SK-N-SH (cell line): ENCODE measurements at regions not wholly inside any gene's neighbourhood (a gene's known extent, or its start where the extent isn't known, plus 50 kb on each side); places are given as distances from the start of the nearest gene placed in this dataset.

ENCODE experiments used
- CTCF ChIA-PET: fragments of 300-600, 350-600 bp; formaldehyde crosslinking; extraction: SDS; loops from one replicate; lab custom pipeline; 2021; lab: Yijun Ruan, JAX
- POLR2A ChIA-PET: fragments of 350-600 bp; sonication (Branson Sonifier 250); formaldehyde crosslinking; extraction: SDS; loops from one replicate; lab custom pipeline; 2020; ENCODE audit warnings: antibody characterized with exemption, inconsistent platforms; lab: Yijun Ruan, JAX
- DNase-seq: peaks from one replicate; pipeline ENCODE4 v3.0.0; 2012
- H2AFZ ChIP-seq: fragments of 200-600 bp; sonication (generic); 2 replicates; pipeline ENCODE4 v1.8.1; 2016; ENCODE audit warnings: antibody characterized with exemption, mild to moderate bottlenecking, low read depth
- H3F3A ChIP-seq: fragments of 200-600 bp; sonication (generic); replicated peaks from 2 replicates; pipeline ENCODE3; 2016; ENCODE audit warnings: antibody characterized with exemption, mild to moderate bottlenecking; ENCODE audit not compliant: insufficient read depth
- H3K27ac ChIP-seq, 2 experiments: fragments of 200-500 bp in 1 of 2; fragments of 200-600 bp in 1 of 2; sonication (Bioruptor generic) in 1 of 2; sonication (generic), shearing (Covaris generic) in 1 of 2; 2 replicates each; pipeline versions ENCODE4 v1.5.1 to v1.6.1; 2014 to 2016; ENCODE audit warnings: low read depth in 2 of 2, inconsistent platforms in 1 of 2, low read length in 1 of 2, mild to moderate bottlenecking in 1 of 2, mixed read lengths in 1 of 2
- H3K27me3 ChIP-seq: fragments of 200-600 bp; sonication (generic), shearing (Covaris generic); 2 replicates; pipeline ENCODE4 v1.6.1; 2016; ENCODE audit warnings: mixed run types; ENCODE audit not compliant: insufficient read depth
- H3K36me3 ChIP-seq, 2 experiments: fragments of 200-500 bp in 1 of 2; fragments of 200-600 bp in 1 of 2; sonication (Bioruptor generic) in 1 of 2; sonication (generic) in 1 of 2; replicated peaks in 1 of 2; 2 replicates each; pipeline versions ENCODE3 to v1.5.1; 2014 to 2016; ENCODE audit warnings: low read length in 1 of 2, mild to moderate bottlenecking in 1 of 2; ENCODE audit not compliant: insufficient read depth in 2 of 2, control insufficient read depth in 1 of 2
- H3K4me1 ChIP-seq, 2 experiments: fragments of 200-500 bp in 1 of 2; fragments of 200-600 bp in 1 of 2; sonication (Bioruptor generic) in 1 of 2; sonication (generic), shearing (Covaris generic) in 1 of 2; 2 replicates each; pipeline versions ENCODE4 v1.5.1 to v1.6.1; 2014 to 2016; ENCODE audit warnings: low read depth in 1 of 2, low read length in 1 of 2, mixed run types in 1 of 2; ENCODE audit not compliant: insufficient read depth in 2 of 2, control insufficient read depth in 1 of 2
- H3K4me2 ChIP-seq: fragments of 200-600 bp; sonication (generic), shearing (Covaris generic); 2 replicates; pipeline ENCODE4 v1.6.1; 2017; ENCODE audit warnings: mixed run types
- H3K4me3 ChIP-seq, 2 experiments: fragments of 200-500 bp in 1 of 2; fragments of 200-600 bp in 1 of 2; sonication (Bioruptor generic) in 1 of 2; sonication (generic), shearing (Covaris generic) in 1 of 2; 2 replicates each; pipeline versions ENCODE4 v1.5.1 to v1.8.1; 2014 to 2016; ENCODE audit warnings: low read depth in 2 of 2, inconsistent platforms in 1 of 2, low read length in 1 of 2, mild to moderate bottlenecking in 1 of 2, mixed read lengths in 1 of 2, moderate library complexity in 1 of 2
- H3K79me2 ChIP-seq: fragments of 200-600 bp; sonication (generic); 2 replicates; pipeline ENCODE4 v1.8.1; 2017; ENCODE audit warnings: mild to moderate bottlenecking; ENCODE audit not compliant: insufficient read depth
- H3K9ac ChIP-seq: fragments of 200-600 bp; sonication (generic); 2 replicates; pipeline ENCODE4 v1.6.1; 2017; ENCODE audit warnings: mixed run types
- H3K9me2 ChIP-seq: fragments of 200-600 bp; sonication (generic); 2 replicates; pipeline ENCODE4 v1.6.1; 2017; ENCODE audit warnings: mixed run types
- H3K9me3 ChIP-seq: fragments of 200-600 bp; sonication (generic); 2 replicates; pipeline ENCODE4 v1.6.1; 2017; ENCODE audit warnings: mixed run types, mild to moderate bottlenecking, moderate library complexity
- H4K20me1 ChIP-seq: fragments of 200-600 bp; sonication (generic); 2 replicates; pipeline ENCODE4 v1.6.1; 2017; ENCODE audit warnings: mild to moderate bottlenecking, mixed run types; ENCODE audit not compliant: insufficient read depth
- CHD2 ChIP-seq: fragments of 150-350 bp; IDR thresholded peaks from 2 replicates; pipeline ENCODE4 v1.6.1; 2018; ENCODE audit warnings: low read length; ENCODE audit not compliant: partially characterized antibody
- EP300 ChIP-seq, 2 experiments: IDR thresholded peaks; 2 replicates each; pipeline versions ENCODE4 v1.4.0 to v1.6.1; 2012; ENCODE audit warnings: borderline replicate concordance in 1 of 2, low read depth in 1 of 2, low read length in 1 of 2
- FOXJ3 ChIP-seq: sonication (generic); formaldehyde crosslinking; IDR thresholded peaks from 2 replicates; pipeline ENCODE4 v1.5.1; 2020; ENCODE audit warnings: mild to moderate bottlenecking, missing genetic modification reagents
- GATA2 ChIP-seq: sonication (generic); formaldehyde crosslinking; IDR thresholded peaks from 2 replicates; pipeline ENCODE4 v1.5.0; 2020; ENCODE audit warnings: mild to moderate bottlenecking, missing genetic modification reagents
- JUND ChIP-seq: IDR thresholded peaks from 2 replicates; pipeline ENCODE4 v1.4.0; 2012
- NFIC ChIP-seq: IDR thresholded peaks from 2 replicates; pipeline ENCODE4 v1.4.0; 2012; ENCODE audit warnings: borderline replicate concordance
- PBX3 ChIP-seq: IDR thresholded peaks from 2 replicates; pipeline ENCODE4; 2012
- POLR2AphosphoS5 ChIP-seq: IDR thresholded peaks from 2 replicates; pipeline ENCODE4 v1.6.1; 2012; ENCODE audit warnings: low read depth, low read length
- RAD21 ChIP-seq: IDR thresholded peaks from 2 replicates; pipeline ENCODE4 v1.6.1; 2012; ENCODE audit warnings: mild to moderate bottlenecking, low read length
- TCF12 ChIP-seq: IDR thresholded peaks from 2 replicates; pipeline ENCODE4 v1.4.0; 2012
- WGBS: methylation state at CpG from one replicate; pipeline ENCODE4 v1.1.6; 2017; ENCODE audit warnings: low lambda C conversion rate; 5-methylcytosine and 5-hydroxymethylcytosine counted together
- TF ChIP-seq, protein P1 (sequence below): IDR thresholded peaks from 2 replicates; pipeline ENCODE4 v1.4.0; 2012; ENCODE audit warnings: low read depth, borderline replicate concordance

DNA sequence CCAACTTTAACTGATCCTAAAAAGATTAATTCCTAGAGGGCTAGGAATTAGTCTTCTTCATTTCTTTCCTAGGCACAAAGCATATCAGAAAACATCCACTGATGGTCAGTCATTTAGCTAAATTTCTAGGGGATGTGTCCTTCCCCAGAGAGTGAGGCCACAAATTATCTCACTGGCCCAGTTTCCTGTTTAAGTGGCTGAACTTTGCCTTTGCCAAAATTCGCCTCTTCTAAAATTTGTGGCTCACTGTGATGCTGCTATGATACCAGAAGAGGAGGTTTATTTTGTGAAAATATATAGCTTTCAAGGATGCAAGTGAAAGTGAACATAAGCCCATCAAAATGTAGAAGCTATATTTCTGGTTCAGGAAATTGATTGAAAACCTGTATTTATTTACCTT lies 98.1 kb upstream of the FER start:
- CTCF ChIA-PET: interaction anchor here (0.7 kb wide), 1 partner anchor 89 kb away, joined by 3 read pairs; no protein-coding TSS in a partner anchor

GRCh38 chr5:108649106-108649505 lies 98.6 kb upstream of the FER start:
- no peak overlapping the region for H3K4me3 ChIP-seq
- DNase-seq: no peak
- H3K9ac ChIP-seq: no peak overlapping the region
- POLR2A ChIA-PET: no interaction called here
- peaks cover 0 to 3% of the 10 kb centered on the region in 2 experiments for H3K36me3 ChIP-seq
- H3K4me1 ChIP-seq: peaks cover 0 to 8% of the 10 kb centered on the region in 2 experiments; a peak in 2 of 4 replicates
- no peaks in the 10 kb centered on the region for H3K9me2 ChIP-seq
- 91% methylated on average over 1 of the region's 1 CpG for WGBS
- peaks cover 16% of the 10 kb centered on the region for H3F3A ChIP-seq
- H3K9me3 ChIP-seq: no peaks in the 10 kb centered on the region
- H3K79me2 ChIP-seq: no peaks in the 10 kb centered on the region
- TF ChIP-seq FOXJ3 (CRISPR knock-in tag) (no peak), POLR2AphosphoS5 (no peak), EP300 (IDR thresholded peaks at IDR 0.05; ENCODE audit: borderline replicate concordance in 1 of 2, low read depth in 1 of 2, low read length in 1 of 2) (no peak), RAD21 (no peak)
- TF ChIP-seq, all 33 proteins: peak for 0
- H2AFZ ChIP-seq: no peak overlapping the region
- H4K20me1 ChIP-seq: no peaks in the 10 kb centered on the region
- CTCF ChIA-PET: interaction anchor here (2.6 kb wide), 1 partner anchor 32 kb away, joined by 7 read pairs; no protein-coding TSS in a partner anchor
- H3K27ac ChIP-seq: no peak overlapping the region
- no peak overlapping the region for H3K4me2 ChIP-seq
- H3K27me3 ChIP-seq: no peaks in the 10 kb centered on the region

More for the DNA sequence above, 98.1 kb upstream of the FER start:
- peaks cover 0 to 3% of the 10 kb centered on the region in 2 experiments for H3K36me3 ChIP-seq
- H3K4me3 ChIP-seq: no peak overlapping the region
- H4K20me1 ChIP-seq: no peaks in the 10 kb centered on the region
- H3K4me1 ChIP-seq: peaks cover 0 to 3% of the 10 kb centered on the region in 2 experiments; a peak in 2 of 4 replicates
- 67% methylated on average over 1 of the region's 1 CpG for WGBS
- H3K4me2 ChIP-seq: no peak overlapping the region
- no peaks in the 10 kb centered on the region for H3K9me2 ChIP-seq
- no peak overlapping the region for H2AFZ ChIP-seq
- no peaks in the 10 kb centered on the region for H3K9me3 ChIP-seq
- no peak overlapping the region for H3K27ac ChIP-seq
- DNase-seq: no peak
- peaks cover 16% of the 10 kb centered on the region for H3F3A ChIP-seq
- TF ChIP-seq TCF12 (no peak), JUND (no peak), FOXJ3 (CRISPR knock-in tag) (no peak), PBX3 (no peak), CHD2 (no peak), NFIC (no peak), GATA2 (CRISPR knock-in tag) (no peak), EP300 (IDR thresholded peaks at IDR 0.05; ENCODE audit: borderline replicate concordance in 1 of 2, low read depth in 1 of 2, low read length in 1 of 2) (no peak)
- TF ChIP-seq, protein P1, sequence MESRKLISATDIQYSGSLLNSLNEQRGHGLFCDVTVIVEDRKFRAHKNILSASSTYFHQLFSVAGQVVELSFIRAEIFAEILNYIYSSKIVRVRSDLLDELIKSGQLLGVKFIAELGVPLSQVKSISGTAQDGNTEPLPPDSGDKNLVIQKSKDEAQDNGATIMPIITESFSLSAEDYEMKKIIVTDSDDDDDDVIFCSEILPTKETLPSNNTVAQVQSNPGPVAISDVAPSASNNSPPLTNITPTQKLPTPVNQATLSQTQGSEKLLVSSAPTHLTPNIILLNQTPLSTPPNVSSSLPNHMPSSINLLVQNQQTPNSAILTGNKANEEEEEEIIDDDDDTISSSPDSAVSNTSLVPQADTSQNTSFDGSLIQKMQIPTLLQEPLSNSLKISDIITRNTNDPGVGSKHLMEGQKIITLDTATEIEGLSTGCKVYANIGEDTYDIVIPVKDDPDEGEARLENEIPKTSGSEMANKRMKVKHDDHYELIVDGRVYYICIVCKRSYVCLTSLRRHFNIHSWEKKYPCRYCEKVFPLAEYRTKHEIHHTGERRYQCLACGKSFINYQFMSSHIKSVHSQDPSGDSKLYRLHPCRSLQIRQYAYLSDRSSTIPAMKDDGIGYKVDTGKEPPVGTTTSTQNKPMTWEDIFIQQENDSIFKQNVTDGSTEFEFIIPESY: no peak
- no peaks in the 10 kb centered on the region for H3K27me3 ChIP-seq
- no peaks in the 10 kb centered on the region for H3K79me2 ChIP-seq
- POLR2A ChIA-PET: no interaction called here
- no peak overlapping the region for H3K9ac ChIP-seq
